ENCODE measurements at regions not wholly inside any gene's neighbourhood (a gene's known extent, or its start where the extent isn't known, plus 50 kb on each side); places are given as distances from the start of the nearest gene placed in this dataset.

GRCh38 chr11:128407962-128408361 lies 179.4 kb downstream of the ETS1 start:
- no peak for ATAC-seq
- H3K9me3 Mint-ChIP-seq, result no peaks in the 10 kb centered on the region

GRCh38 chr11:128405714-128406662 lies 181.4 kb downstream of the ETS1 start:
- H3K4me1 Mint-ChIP-seq (ENCODE audit: low read depth), result peaks cover 24% of the 10 kb centered on the region
- H3K9me3 Mint-ChIP-seq, result no peaks in the 10 kb centered on the region
- DNase-seq (no peak), ATAC-seq (no peak)
- H3K27me3 Mint-ChIP-seq (ENCODE audit: low read depth), result peaks cover 2% of the 10 kb centered on the region
- H3K4me3 Mint-ChIP-seq, result no peak overlapping the region
- H3K36me3 Mint-ChIP-seq (ENCODE audit: insufficient read depth), result no peaks in the 10 kb centered on the region

More at GRCh38 chr11:128407962-128408361, 179.4 kb downstream of the ETS1 start:
- H3K4me3 Mint-ChIP-seq, result no peak overlapping the region
- H3K27me3 Mint-ChIP-seq (ENCODE audit: low read depth), result peaks cover 2% of the 10 kb centered on the region
- no peaks in the 10 kb centered on the region for H3K36me3 Mint-ChIP-seq (ENCODE audit: insufficient read depth)
- no peak for DNase-seq
- H3K4me1 Mint-ChIP-seq (ENCODE audit: low read depth), result peaks cover 33% of the 10 kb centered on the region

DNA sequence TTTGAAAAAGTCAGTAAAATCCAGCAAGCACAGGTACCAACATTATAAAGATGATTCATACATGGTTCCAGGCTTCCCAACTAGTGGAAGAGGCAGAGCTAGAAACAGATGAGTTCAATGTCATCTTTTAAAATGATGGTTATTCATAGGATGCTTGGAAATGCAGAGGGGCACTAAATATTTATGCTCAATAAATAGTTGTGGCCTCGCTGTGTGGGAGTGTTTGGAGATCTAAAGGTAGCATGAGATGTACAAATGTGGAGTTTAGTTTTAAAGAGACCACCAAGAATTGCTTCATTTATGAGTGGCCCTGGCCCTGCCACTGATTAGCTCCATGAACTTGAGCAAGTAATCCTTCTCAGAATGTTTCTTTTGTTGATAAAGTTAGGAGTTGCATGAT lies 182.2 kb downstream of the ETS1 start:
- no peaks in the 10 kb centered on the region for H3K9me3 Mint-ChIP-seq
- ATAC-seq (no peak), DNase-seq (no peak)
- no peaks in the 10 kb centered on the region for H3K36me3 Mint-ChIP-seq (ENCODE audit: insufficient read depth)
- no peak overlapping the region for H3K4me3 Mint-ChIP-seq
- peaks cover 20% of the 10 kb centered on the region for H3K4me1 Mint-ChIP-seq (ENCODE audit: low read depth)
- peaks cover 2% of the 10 kb centered on the region for H3K27me3 Mint-ChIP-seq (ENCODE audit: low read depth)

DNA sequence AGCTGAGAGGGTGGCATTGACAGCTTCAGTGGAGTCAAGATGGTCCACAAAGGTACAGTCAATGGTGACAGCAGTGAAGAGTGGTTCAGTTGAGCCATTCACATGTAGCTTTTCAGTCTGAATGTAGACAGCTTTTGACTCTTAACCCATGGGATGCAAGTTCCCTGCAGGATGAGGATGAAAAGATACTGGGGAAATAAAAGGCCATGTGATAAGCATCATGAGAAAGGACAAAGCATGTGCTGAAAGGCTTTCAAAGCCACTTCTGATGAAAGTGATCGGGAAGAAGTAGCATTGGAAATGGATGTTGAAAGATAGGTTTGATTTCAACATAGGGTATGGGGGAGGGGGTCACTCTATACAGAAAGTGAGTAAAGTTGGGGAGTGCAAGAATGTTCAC lies 182.9 kb downstream of the ETS1 start:
- Mint-ChIP-seq H3K27me3 (ENCODE audit: low read depth) (peaks cover 2% of the 10 kb centered on the region), H3K9me3 (no peaks in the 10 kb centered on the region), H3K4me1 (ENCODE audit: low read depth) (peaks cover 21% of the 10 kb centered on the region), H3K4me3 (no peak overlapping the region), H3K36me3 (ENCODE audit: insufficient read depth) (no peaks in the 10 kb centered on the region)
- no peak for DNase-seq
- no peak for ATAC-seq

DNA sequence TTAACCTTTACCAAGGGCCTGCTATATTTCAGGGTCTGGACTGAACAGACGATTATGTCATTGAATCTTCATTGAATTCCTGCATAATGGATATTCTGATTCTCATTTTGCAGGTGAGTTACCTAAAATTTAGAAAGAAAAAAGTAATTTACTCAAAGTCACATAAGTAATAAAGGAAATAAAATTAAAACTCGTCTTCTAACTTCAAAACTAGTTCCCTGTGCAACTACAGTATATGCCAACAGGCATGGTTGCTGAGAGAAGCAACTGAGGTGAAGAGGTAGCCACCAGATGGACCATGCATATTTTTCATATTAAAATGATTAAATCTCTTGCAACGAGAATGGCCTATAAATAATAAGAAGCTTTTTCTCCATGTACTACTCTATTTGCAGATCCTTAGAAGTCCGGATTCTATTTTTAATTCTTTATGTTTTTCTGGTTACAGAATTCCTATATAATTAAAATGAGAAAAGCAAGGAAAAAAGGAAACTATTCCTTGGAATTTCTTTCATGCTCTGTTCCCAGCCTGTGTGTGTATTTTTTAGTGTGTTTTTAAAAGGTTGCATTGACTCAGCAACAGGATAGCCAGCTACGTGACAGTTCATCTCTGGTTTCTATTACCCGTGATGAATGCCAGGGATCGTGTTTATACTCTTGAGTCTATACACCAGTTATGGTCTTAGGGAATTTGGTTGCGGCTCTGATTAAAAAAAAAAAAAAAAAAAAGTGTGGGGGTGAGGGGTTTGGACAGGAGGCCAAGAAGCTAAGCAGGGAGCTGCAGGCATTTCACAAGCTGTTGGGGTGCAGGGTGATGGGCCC lies 186.8 kb downstream of the ETS1 start:
- DNase-seq, result no peak
- no peak overlapping the region for H3K4me3 Mint-ChIP-seq
- no peaks in the 10 kb centered on the region for H3K9me3 Mint-ChIP-seq
- peaks cover 2% of the 10 kb centered on the region for H3K27me3 Mint-ChIP-seq (ENCODE audit: low read depth)
- ATAC-seq, result no peak
- peaks cover 27% of the 10 kb centered on the region for H3K4me1 Mint-ChIP-seq (ENCODE audit: low read depth)
- no peaks in the 10 kb centered on the region for H3K36me3 Mint-ChIP-seq (ENCODE audit: insufficient read depth)

GRCh38 chr11:128399251-128400121 lies 187.9 kb downstream of the ETS1 start:
- no peak overlapping the region for H3K4me3 Mint-ChIP-seq
- H3K4me1 Mint-ChIP-seq (ENCODE audit: low read depth), result peaks cover 27% of the 10 kb centered on the region
- H3K9me3 Mint-ChIP-seq, result no peaks in the 10 kb centered on the region
- DNase-seq, result no peak
- no peaks in the 10 kb centered on the region for H3K36me3 Mint-ChIP-seq (ENCODE audit: insufficient read depth)
- H3K27me3 Mint-ChIP-seq (ENCODE audit: low read depth), result peaks cover 2% of the 10 kb centered on the region
- peak; percentile 53 to 63 for ATAC-seq

DNA sequence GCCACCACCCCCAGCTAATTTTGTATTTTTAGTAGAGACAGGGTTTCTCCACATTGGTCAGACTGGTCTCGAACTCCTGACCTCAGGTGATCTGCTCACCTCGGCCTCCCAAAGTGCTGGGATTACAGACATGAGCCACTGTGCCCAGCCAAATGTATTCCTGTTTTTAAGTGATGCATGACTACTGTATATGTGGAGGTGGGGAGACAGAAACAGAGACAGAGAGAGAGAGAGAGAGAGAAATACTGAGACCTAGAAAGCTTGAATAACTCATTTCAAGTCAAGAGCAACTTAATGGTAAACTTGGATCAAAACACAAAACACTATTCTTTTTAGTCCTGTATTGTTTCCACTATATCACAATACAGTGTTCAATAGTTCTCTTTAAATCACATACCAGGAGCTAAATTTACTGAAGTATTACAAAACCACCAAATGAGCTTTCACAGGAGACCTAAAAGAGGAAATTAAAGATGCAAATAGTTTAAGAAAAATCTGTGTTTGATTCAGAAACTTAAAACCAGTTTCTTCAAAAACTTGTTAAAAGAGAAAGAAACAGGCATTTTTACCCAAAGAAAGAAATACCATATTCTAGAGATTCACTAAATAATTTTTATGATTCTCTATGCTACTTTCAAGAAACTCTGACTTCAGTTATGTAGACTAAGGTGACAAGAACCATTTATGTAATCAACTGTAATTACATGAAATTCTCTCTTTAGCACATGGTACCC lies 188.7 kb downstream of the ETS1 start:
- Mint-ChIP-seq H3K4me1 (ENCODE audit: low read depth) (peaks cover 28% of the 10 kb centered on the region), H3K36me3 (ENCODE audit: insufficient read depth) (no peaks in the 10 kb centered on the region), H3K27me3 (ENCODE audit: low read depth) (no peaks in the 10 kb centered on the region), H3K4me3 (no peak overlapping the region), H3K9me3 (no peaks in the 10 kb centered on the region)
- ATAC-seq (no peak), DNase-seq (no peak)

DNA sequence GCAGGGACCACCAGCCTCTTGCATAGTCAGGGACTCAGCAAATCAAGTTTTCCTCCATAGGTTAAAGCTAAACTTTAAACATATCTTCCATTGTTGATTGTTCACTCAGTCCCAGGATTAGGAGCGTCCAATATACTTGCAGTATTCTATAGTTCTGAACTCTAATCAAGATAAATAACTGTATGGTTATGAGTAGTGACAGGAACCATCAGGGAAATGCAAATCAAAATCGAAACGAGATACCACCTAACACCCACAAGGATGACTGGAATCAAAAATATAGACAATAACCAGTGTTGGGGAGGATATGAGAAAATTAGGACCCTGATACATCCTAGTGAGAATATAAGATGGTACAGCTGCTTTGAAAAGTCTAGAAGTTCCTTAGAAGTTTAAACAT lies 190.0 kb downstream of the ETS1 start:
- Mint-ChIP-seq H3K36me3 (ENCODE audit: insufficient read depth) (no peaks in the 10 kb centered on the region), H3K4me1 (ENCODE audit: low read depth) (peaks cover 29% of the 10 kb centered on the region), H3K9me3 (no peaks in the 10 kb centered on the region), H3K4me3 (no peak overlapping the region), H3K27me3 (ENCODE audit: low read depth) (no peaks in the 10 kb centered on the region)
- peak; percentile 25 to 43 for ATAC-seq
- no peak for DNase-seq

DNA sequence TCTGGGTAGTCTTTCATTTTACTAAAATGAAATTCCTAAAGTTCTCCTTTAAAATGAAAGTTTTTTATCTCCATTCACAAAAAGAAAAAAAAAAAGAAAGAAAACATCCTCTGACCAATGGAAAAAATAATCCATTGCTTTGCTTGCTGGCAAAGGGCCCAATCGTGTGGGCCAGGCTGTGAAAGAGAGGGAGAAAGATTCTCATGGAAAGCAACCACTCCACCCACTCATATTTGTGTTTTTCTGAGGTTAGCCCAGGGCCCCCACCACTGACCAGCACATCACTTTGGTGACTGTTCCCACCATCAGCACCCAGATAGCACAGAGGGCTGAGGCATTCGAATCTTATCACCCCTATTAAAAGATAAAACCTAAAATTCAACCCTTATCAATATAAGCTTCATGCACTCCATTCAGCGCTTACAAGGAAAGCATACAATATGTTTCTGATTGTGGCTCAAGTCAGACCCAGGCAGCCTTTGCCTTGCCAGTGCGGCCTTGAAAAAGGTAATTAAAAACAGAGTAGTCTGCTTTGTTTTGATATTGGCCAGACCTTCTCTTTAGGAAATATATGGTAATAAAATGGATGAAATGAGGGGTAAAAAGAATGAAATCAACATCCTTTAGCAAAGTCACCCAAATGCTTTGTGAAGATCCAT lies 192.8 kb downstream of the ETS1 start:
- Mint-ChIP-seq H3K4me1 (ENCODE audit: low read depth) (peaks cover 21% of the 10 kb centered on the region), H3K36me3 (ENCODE audit: insufficient read depth) (no peaks in the 10 kb centered on the region), H3K4me3 (no peak overlapping the region), H3K9me3 (no peaks in the 10 kb centered on the region), H3K27me3 (ENCODE audit: low read depth) (no peaks in the 10 kb centered on the region)
- ATAC-seq (no peak), DNase-seq (no peak)

GRCh38 chr11:128392259-128392658 lies 195.1 kb downstream of the ETS1 start:
- H3K4me3 Mint-ChIP-seq, result no peak overlapping the region

DNA sequence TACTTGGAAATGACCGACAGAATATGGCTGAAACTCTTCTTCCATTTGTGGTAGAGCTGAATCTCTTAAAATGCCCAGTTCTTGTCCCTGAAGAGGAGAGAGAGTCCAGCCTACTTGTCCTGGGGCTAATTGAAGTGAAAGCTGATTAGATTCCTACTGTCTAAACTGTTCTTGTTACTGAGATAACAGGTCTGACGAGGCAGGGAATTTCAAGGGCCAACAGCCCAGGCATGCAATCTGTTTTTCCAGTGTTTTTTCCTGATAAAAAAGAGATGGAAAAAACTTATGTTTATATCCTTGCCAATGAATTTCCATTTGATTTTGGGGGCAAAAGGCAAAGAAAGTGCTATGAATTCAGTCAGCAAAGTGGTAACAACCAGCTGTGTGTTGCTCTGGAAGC lies 195.5 kb downstream of the ETS1 start:
- H3K9me3 Mint-ChIP-seq, result no peaks in the 10 kb centered on the region
- H3K36me3 Mint-ChIP-seq (ENCODE audit: insufficient read depth), result no peaks in the 10 kb centered on the region
- no peak for ATAC-seq
- no peak for DNase-seq
- no peaks in the 10 kb centered on the region for H3K27me3 Mint-ChIP-seq (ENCODE audit: low read depth)
- peaks cover 13% of the 10 kb centered on the region for H3K4me1 Mint-ChIP-seq (ENCODE audit: low read depth)
- no peak overlapping the region for H3K4me3 Mint-ChIP-seq

More at GRCh38 chr11:128392259-128392658, 195.1 kb downstream of the ETS1 start:
- Mint-ChIP-seq H3K36me3 (ENCODE audit: insufficient read depth) (no peaks in the 10 kb centered on the region), H3K4me1 (ENCODE audit: low read depth) (peaks cover 13% of the 10 kb centered on the region), H3K27me3 (ENCODE audit: low read depth) (no peaks in the 10 kb centered on the region), H3K9me3 (no peaks in the 10 kb centered on the region)
- DNase-seq, result no peak
- no peak for ATAC-seq

DNA sequence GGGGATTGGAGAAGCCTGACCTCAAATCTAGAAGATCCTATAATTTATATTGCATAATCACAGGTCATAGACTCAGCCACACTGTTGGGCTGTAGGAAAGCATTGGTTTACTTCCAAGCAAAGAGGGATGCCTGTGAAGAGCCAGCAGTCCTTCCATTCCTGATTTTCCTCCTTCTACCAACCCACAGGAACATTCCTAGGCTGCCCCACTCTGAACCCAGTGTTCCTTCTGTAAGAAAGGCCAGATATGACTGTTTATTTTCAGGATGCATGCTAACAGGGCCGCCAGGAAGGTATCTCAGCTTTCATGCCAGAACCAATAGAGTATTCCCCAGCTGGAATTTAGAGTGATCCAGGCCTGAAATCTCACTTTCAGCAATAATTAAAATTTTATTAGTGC lies 197.1 kb downstream of the ETS1 start:
- no peaks in the 10 kb centered on the region for H3K27me3 Mint-ChIP-seq (ENCODE audit: low read depth)
- DNase-seq, result no peak
- no peaks in the 10 kb centered on the region for H3K9me3 Mint-ChIP-seq
- no peak overlapping the region for H3K4me3 Mint-ChIP-seq
- peaks cover 13% of the 10 kb centered on the region for H3K4me1 Mint-ChIP-seq (ENCODE audit: low read depth)
- no peak for ATAC-seq
- H3K36me3 Mint-ChIP-seq (ENCODE audit: insufficient read depth), result no peaks in the 10 kb centered on the region

- H3K9me3 Mint-ChIP-seq, result no peaks in the 10 kb centered on the region
- H3K4me1 Mint-ChIP-seq (ENCODE audit: low read depth), result peaks cover 13% of the 10 kb centered on the region
- no peak overlapping the region for H3K4me3 Mint-ChIP-seq
- no peak for DNase-seq
- ATAC-seq, result no peak
- H3K36me3 Mint-ChIP-seq (ENCODE audit: insufficient read depth), result no peaks in the 10 kb centered on the region
- H3K27me3 Mint-ChIP-seq (ENCODE audit: low read depth), result no peaks in the 10 kb centered on the region
Observed at GRCh38 chr11:128389461-128389976, 197.8 kb downstream of the ETS1 start.
